Upper lobe of right lung (tissue), 1 donor: ENCODE measurements at regions not wholly inside any gene's neighbourhood (a gene's known extent, or its start where the extent isn't known, plus 50 kb on each side); places are given as distances from the start of the nearest gene placed in this dataset.
"Not testable (repeated sequence)": the region's sequence is repeated elsewhere in the genome, so short reads cannot be mapped to it uniquely, and the experiment has no call there.

ENCODE experiments used
- ATAC-seq: fragments of 200-7000 bp; cut with Tn5 transposase; one replicate; pipeline ENCODE4 v1.9.1; 2020; ENCODE audit warnings: mild to moderate bottlenecking, moderate library complexity
- DNase-seq: peaks from one replicate; pipeline ENCODE4 v3.0.0-alpha.2; 2020
- H3K27ac ChIP-seq: fragments of 200-600 bp; one replicate; pipeline ENCODE4 v1.8.0; 2022
- H3K27me3 ChIP-seq: fragments of 200-600 bp; one replicate; pipeline ENCODE4 v1.8.0; 2022; ENCODE audit warnings: mild to moderate bottlenecking
- H3K36me3 ChIP-seq: fragments of 200-600 bp; one replicate; pipeline ENCODE4 v1.8.0; 2022
- H3K4me1 ChIP-seq: fragments of 200-600 bp; one replicate; pipeline ENCODE4 v1.8.0; 2022
- H3K4me3 ChIP-seq: fragments of 200-600 bp; one replicate; pipeline ENCODE4 v1.8.0; 2022; ENCODE audit warnings: mild to moderate bottlenecking
- H3K9me3 ChIP-seq: fragments of 200-600 bp; one replicate; pipeline ENCODE4 v1.8.0; 2022
- CTCF ChIP-seq: fragments of 200-600 bp; IDR thresholded peaks from one replicate; pipeline ENCODE4 v1.8.0; 2022; ENCODE audit warnings: antibody characterized with exemption
- intact Hi-C: fragments of 100-400 bp; cut with DNase I; formaldehyde crosslinking; loops from one replicate; pipeline ENCODE4 v1.11.0; 2022
- donor health status: DM: no; HTN: yes; CAD: no; lungs with severe emphysema.

DNA sequence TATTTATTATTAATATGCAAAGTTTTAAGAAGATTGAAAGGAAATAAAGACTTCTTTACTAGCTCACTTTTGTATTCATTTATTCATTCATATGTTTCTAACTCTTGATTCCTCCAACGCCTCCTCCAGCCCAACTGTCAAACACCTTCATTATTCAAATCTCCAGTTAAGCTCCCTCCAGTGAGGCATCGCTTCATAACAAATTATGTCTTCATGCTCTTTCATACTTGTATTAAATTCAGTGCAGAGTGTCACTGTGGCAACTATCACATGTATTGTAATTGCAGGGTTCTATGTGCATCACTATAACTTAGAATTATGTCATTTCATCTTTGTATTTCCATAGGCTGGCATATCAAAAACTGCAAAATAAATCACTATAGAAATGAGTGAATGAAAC is 1394.2 kb upstream of the PCDH7 start:
- H3K27me3 ChIP-seq = no peaks in the 10 kb centered on the region
- intact Hi-C loops = no loop called here
- H3K27ac ChIP-seq = no peak overlapping the region
- DNase-seq = no peak
- TF ChIP-seq CTCF = no peak
- ATAC-seq = no peak
- H3K9me3 ChIP-seq = no peaks in the 10 kb centered on the region
- H3K4me3 ChIP-seq = no peak overlapping the region
- no peaks in the 10 kb centered on the region for H3K4me1 ChIP-seq
- no peaks in the 10 kb centered on the region for H3K36me3 ChIP-seq

DNA sequence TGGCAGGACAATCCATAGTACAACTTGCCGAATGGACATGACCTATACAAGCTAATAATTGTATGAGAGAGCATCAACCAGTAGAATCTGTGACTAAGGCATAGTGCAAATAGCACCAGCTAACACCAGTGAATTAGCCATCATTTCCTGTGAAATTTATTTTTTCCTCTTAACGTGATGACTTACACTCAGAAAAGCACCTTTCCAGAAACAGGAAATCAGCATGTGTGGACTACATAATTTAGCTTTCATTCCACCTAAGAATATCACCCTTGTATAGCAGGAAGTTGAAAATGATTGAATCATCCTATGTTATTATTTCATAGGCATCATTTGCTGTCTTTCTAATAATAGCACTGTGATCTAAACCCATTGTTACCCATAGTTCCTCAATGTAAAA is 1393.4 kb upstream of the PCDH7 start:
- DNase-seq (no peak), ATAC-seq (no peak)
- no peaks in the 10 kb centered on the region for H3K27me3 ChIP-seq
- no peaks in the 10 kb centered on the region for H3K36me3 ChIP-seq
- no peak for TF ChIP-seq CTCF
- no peak overlapping the region for H3K4me3 ChIP-seq
- H3K27ac ChIP-seq = no peak overlapping the region
- H3K9me3 ChIP-seq = no peaks in the 10 kb centered on the region
- intact Hi-C loops = no loop called here
- H3K4me1 ChIP-seq = no peaks in the 10 kb centered on the region

- no peak overlapping the region for H3K4me3 ChIP-seq
- H3K27me3 ChIP-seq = no peaks in the 10 kb centered on the region
- no peaks in the 10 kb centered on the region for H3K36me3 ChIP-seq
- intact Hi-C loops = no loop called here
- ATAC-seq = no peak
- no peaks in the 10 kb centered on the region for H3K4me1 ChIP-seq
- no peak overlapping the region for H3K27ac ChIP-seq
- no peaks in the 10 kb centered on the region for H3K9me3 ChIP-seq
- TF ChIP-seq CTCF = no peak
- no peak for DNase-seq
These were observed 1383.3 kb upstream of the PCDH7 start for GRCh38 chr4:29336861-29337260.

DNA sequence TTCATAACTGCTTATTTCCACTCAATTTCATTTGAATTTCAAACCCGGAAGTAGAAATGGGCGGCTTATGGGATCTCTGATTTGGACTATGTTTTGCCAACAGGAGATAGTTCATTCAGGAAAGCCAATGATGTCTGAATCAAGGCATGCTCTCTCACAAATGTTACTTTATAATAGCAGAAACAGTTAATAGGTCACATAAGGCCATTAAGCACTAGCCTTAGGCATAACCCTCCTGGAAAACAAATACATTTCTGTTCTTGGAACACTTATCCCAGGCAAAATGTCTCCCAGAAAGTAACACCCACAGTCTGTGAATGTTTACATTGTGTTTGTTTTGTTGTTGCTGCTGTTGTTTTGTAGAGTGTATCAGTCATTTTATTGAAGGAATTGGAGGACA is 1347.2 kb upstream of the PCDH7 start:
- no peak for ATAC-seq
- H3K9me3 ChIP-seq = no peaks in the 10 kb centered on the region
- H3K27me3 ChIP-seq = no peaks in the 10 kb centered on the region
- H3K27ac ChIP-seq = no peak overlapping the region
- H3K36me3 ChIP-seq = no peaks in the 10 kb centered on the region
- TF ChIP-seq CTCF = no peak
- intact Hi-C loops = no loop called here
- DNase-seq = no peak
- H3K4me3 ChIP-seq = no peak overlapping the region
- no peaks in the 10 kb centered on the region for H3K4me1 ChIP-seq

GRCh38 chr4:29375716-29376115 is 1344.5 kb upstream of the PCDH7 start:
- DNase-seq (no peak), ATAC-seq (no peak)
- TF ChIP-seq CTCF = no peak
- Histone ChIP-seq H3K27me3 (no peaks in the 10 kb centered on the region), H3K4me3 (no peak overlapping the region), H3K4me1 (no peaks in the 10 kb centered on the region), H3K9me3 (no peaks in the 10 kb centered on the region), H3K36me3 (no peaks in the 10 kb centered on the region), H3K27ac (no peak overlapping the region)
- intact Hi-C loops = no loop called here

DNA sequence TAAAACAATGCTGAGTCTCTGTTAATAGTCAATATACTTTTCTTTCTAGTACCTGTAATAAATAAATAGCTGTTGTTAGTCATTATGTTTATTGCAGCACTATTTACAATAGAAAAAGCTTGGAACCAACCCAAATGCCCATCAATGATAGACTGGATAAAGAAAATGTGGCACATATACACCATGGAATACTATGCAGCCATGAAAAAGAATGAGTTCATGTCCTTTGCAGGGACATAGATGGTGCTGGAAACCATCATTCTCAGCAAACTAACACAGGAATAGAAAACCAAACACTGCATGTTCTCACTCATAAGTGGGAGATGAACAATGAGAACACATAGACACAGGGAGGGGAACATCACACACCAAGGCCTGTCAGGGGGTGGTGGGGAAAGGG is 1341.9 kb upstream of the PCDH7 start:
- DNase-seq, ATAC-seq, H3K27me3 ChIP-seq, intact Hi-C loops, H3K36me3 ChIP-seq, H3K9me3 ChIP-seq, H3K27ac ChIP-seq, H3K4me1 ChIP-seq, H3K4me3 ChIP-seq: not testable (repeated sequence)
